SK-MEL-5 (cell line): ENCODE measurements at regions not wholly inside any gene's neighbourhood (a gene's known extent, or its start where the extent isn't known, plus 50 kb on each side); places are given as distances from the start of the nearest gene placed in this dataset.

Experiments
- DNase-seq: peaks from one replicate; pipeline ENCODE4 v3.0.0-alpha.2; 2016; ENCODE audit warnings: low read depth, low spot score
- in situ Hi-C: cut with HindIII; loops from 2 replicates; pipeline ENCODE4 v1.10.0; 2016; ENCODE audit warnings: low sequenced_read_pairs, high pct_unique_total_duplicates, low pct_unique_long_range_greater_than_20kb
- small RNA-seq, 2 experiments: library from RNA; depleted of rRNA; stranded (forward); fragments of <200 nt; gene quantifications; one replicate each; pipeline ENCODE3, GENCODE V24; 2014

DNA sequence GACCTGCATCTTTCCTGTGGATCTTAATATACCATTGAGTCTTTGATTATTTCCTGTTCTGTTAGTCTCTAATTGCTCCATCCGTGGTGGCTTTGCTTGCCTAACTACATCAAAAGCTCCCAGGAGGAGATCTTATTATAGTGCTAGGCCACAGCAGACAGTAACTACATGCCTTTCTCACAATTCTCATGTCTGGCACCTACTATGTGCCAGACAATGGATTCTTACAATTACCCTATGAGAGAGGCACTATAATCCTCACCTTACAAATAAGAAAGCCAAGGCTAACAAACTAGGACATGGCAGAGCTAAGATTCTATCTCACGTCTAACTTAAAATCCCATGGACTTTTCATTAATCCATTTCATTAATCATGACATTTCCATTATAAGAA is 70.3 kb upstream of the TARS1 start:
- no peak for DNase-seq
- in situ Hi-C loops, result no loop called here

DNA sequence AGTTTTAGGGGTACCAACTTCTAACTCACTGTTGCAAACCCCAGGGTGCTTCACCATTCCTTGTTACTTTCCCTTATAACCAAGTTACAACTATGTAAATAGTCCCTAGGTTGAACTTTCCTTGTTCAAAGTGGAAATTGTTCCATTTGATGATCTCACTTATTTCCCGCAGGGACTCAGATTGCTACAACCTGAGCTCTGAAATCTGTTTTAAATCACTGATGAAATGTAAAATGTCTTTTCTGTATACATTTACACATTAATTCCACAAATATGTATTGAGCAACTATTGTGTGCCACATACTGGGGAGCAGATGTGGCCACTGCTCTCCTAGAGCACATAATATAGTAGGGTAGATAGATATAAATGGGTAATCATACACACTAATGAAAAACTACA is 69.1 kb upstream of the TARS1 start:
- no peak for DNase-seq
- in situ Hi-C loops, result no loop called here

DNA sequence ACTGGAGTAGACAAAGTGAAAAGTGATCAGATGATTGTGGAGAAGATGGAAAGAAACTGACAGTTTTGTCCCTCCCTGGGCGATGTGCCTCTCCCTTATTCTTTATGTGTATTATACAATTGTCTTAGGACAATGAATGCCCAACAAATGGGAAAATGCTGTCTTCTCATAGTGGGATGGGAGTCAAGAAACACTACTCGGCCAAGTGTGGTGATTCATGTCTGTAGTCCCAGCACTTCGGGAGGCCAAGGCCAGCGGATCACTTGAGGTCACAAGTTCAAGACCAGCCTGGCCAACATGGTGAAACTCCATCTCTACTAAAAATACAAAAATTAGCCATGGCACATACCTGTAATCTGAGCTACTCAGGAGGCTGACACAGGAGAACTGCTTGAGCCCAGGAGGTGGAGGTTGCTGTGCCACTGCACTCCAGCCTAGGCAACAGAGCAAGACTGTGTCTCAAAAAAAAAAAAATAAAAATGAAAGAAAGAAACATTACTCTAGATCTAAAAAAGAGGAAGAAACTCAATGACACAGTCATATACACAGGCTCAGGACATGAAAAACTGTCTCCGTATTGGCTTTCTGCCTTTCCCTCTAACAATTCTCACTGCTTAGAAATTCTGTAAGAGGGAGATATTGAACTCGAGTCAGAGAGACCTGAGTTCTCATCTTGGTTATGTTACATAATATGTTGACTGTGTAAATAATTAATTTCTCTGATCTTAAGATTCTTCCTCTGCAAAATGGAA is 67.9 kb upstream of the TARS1 start:
- DNase-seq, result no peak
- in situ Hi-C loops, result no loop called here

DNA sequence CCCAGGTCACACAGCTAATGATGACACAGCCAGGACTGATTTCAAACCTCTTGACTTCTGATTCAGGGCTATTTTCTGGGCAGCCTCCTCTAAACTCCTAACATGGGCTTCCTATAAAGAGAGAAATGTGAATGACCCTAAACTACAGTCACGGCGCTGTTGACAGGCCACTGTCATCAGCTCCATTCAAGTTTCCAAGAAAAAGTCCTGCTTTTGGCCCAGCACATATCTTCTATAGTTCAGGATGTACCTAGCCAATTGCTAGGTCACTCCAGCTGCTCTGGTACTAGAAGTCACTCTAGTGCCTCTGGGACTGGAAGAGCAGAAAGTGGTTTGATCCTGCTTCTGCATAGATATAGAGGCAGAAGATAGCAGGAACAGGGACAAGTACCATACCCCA is 64.9 kb upstream of the TARS1 start:
- in situ Hi-C loops, result no loop called here
- no peak for DNase-seq

DNA sequence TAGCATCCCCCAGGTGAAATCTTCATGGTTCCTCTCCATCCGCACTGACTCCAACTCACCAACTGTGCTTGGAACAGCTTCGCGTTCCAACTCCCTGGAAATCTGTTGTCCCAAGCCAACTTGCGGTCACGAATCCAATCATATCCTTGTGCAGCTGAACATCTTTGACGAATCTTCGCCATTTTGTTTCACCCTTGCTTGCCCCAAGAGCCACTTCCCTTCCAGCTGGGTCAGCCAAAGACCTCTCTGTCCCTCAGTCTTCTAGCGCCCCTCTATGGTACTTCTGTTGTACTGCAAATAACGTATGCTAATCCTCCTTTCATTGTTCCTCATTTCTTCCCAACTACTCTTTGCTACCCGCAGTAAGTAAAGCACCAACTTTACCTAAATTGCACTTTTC is 61.0 kb upstream of the TARS1 start:
- DNase-seq, result peak; percentile 84
- in situ Hi-C loops, result no loop called here

DNA sequence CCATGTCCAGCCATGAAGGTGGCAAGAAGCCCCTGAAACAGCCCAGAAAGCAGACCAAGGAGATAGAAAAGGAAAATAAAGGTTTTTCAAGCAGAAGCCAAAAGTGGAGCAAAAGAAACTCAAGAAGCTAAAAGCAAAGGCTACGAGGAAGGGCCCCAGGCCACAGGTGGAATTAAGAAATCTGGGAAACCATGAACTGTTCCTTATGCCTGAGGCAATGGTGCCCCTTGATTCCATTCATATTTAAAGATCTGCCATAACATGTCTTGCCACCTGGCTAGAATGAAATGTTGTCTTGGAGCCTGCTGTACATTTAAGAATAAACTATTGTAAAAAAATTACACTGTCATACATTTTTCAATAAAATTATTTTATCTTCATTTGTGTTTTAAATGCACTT is 59.5 kb upstream of the TARS1 start:
- no peak for DNase-seq
- in situ Hi-C loops, result no loop called here

Small RNA genes lying in the stretch of these regions (small RNA-seq; reads per million reads assigned to genes)
- gene AC010343.2 (0 reads per million in 2 experiments), gene AC025459.1 (0 reads per million in 2 experiments)
